ENCODE measurements at regions not wholly inside any gene's neighbourhood (a gene's known extent, or its start where the extent isn't known, plus 50 kb on each side); places are given as distances from the start of the nearest gene placed in this dataset.

DNA sequence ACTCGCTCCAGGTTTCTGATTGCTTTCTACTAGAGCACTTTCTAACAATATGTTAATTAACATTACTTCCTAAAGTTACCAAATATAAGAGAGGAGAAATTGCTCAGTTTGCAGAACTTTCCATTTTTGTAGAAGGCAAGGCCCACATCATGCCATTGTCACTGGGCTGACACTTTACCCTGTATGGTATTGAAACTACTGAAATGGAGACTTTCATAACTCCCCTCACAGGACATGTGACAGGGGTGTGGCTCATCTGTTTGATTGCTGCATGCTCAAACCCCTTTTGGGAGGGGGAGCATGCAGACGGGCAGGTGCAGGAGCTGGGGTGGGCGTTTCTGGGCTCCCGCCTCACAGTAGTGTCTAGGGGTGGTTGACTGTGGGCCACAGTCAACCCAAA is 206.3 kb upstream of the GHR start:
- TF ChIP-seq POLR2A (IDR thresholded peaks at IDR 0.05; ENCODE audit: low read length): no peak
- TF ChIP-seq GATA1 (IDR thresholded peaks at IDR 0.05; ENCODE audit: low read depth, low read length): no peak
